Astrocyte (in vitro differentiated cells and primary cell): ENCODE measurements at regions not wholly inside any gene's neighbourhood (a gene's known extent, or its start where the extent isn't known, plus 50 kb on each side); places are given as distances from the start of the nearest gene placed in this dataset.
A peak's percentile ranks its signal among the peaks of the same experiment; 100 is the strongest.

Experiments used
- DNase-seq: peaks from one replicate; pipeline ENCODE4 v3.0.0-alpha.2; 2010; ENCODE audit warnings: low read depth
- FAIRE-seq: peaks from 2 replicates; lab custom pipeline; 2011; peaks lifted over from hg19 to GRCh38; lab: Jason Lieb, UNC
- H2AFZ ChIP-seq: 2 replicates; pipeline ENCODE4 v1.6.0; 2012; ENCODE audit warnings: low read depth, low read length, inconsistent platforms
- H3K27ac ChIP-seq: 2 replicates; pipeline ENCODE4 v1.5.1; 2011; ENCODE audit warnings: low read depth, low read length, inconsistent platforms
- H3K27me3 ChIP-seq: 2 replicates; pipeline ENCODE4 v1.6.0; 2011; ENCODE audit warnings: low read length, inconsistent platforms; ENCODE audit not compliant: insufficient read depth
- H3K36me3 ChIP-seq: 2 replicates; pipeline ENCODE4 v1.5.1; 2011; ENCODE audit warnings: low read length, inconsistent platforms; ENCODE audit not compliant: insufficient read depth
- H3K4me1 ChIP-seq: 2 replicates; pipeline ENCODE4 v1.5.1; 2011; ENCODE audit warnings: low read length, inconsistent platforms; ENCODE audit not compliant: insufficient read depth
- H3K4me2 ChIP-seq: 2 replicates; pipeline ENCODE4 v1.6.0; 2012; ENCODE audit warnings: low read length, inconsistent platforms
- H3K4me3 ChIP-seq: 2 replicates; pipeline ENCODE4 v1.5.1; 2011; ENCODE audit warnings: low read depth, mild to moderate bottlenecking, low read length, inconsistent platforms; ENCODE audit not compliant: insufficient read depth
- H3K79me2 ChIP-seq: 2 replicates; pipeline ENCODE4 v1.6.0; 2012; ENCODE audit warnings: mild to moderate bottlenecking, low read length, inconsistent platforms; ENCODE audit not compliant: insufficient read depth
- H3K9ac ChIP-seq: 2 replicates; pipeline ENCODE4 v1.6.0; 2012; ENCODE audit warnings: mild to moderate bottlenecking, low read length, inconsistent platforms
- H3K9me3 ChIP-seq: 2 replicates; pipeline ENCODE4 v1.5.1; 2012; ENCODE audit warnings: low read depth, mild to moderate bottlenecking, low read length, inconsistent platforms; ENCODE audit not compliant: insufficient read depth
- H4K20me1 ChIP-seq: 2 replicates; pipeline ENCODE4 v1.6.0; 2012; ENCODE audit warnings: low read length, inconsistent platforms; ENCODE audit not compliant: insufficient read depth
- H3K27ac Mint-ChIP-seq: one replicate; pipeline ENCODE4 v1.8.0; 2021; ENCODE audit warnings: mild to moderate bottlenecking, mixed read lengths; ENCODE audit not compliant: unreplicated experiment
- H3K27me3 Mint-ChIP-seq: one replicate; pipeline ENCODE4 v1.8.0; 2021; ENCODE audit warnings: low read depth, mixed read lengths; ENCODE audit not compliant: unreplicated experiment
- H3K36me3 Mint-ChIP-seq: one replicate; pipeline ENCODE4 v1.8.0; 2021; ENCODE audit warnings: low read depth, mixed read lengths; ENCODE audit not compliant: unreplicated experiment
- H3K4me1 Mint-ChIP-seq: one replicate; pipeline ENCODE4 v1.8.0; 2021; ENCODE audit warnings: low read depth, mixed read lengths; ENCODE audit not compliant: unreplicated experiment
- H3K4me3 Mint-ChIP-seq: one replicate; pipeline ENCODE4 v1.8.0; 2021; ENCODE audit warnings: mild to moderate bottlenecking, moderate library complexity, mixed read lengths; ENCODE audit not compliant: unreplicated experiment
- H3K9me3 Mint-ChIP-seq: one replicate; pipeline ENCODE4 v1.8.0; 2021; ENCODE audit warnings: mild to moderate bottlenecking, mixed read lengths; ENCODE audit not compliant: unreplicated experiment
- EZH2 ChIP-seq: IDR thresholded peaks from 2 replicates; pipeline ENCODE4 v1.6.1; 2012; ENCODE audit warnings: mild to moderate bottlenecking, low read length, inconsistent platforms; ENCODE audit not compliant: insufficient read depth
- TF ChIP-seq, protein P1 (sequence below): IDR thresholded peaks from 2 replicates; pipeline ENCODE4 v1.5.1; 2011; ENCODE audit warnings: low read depth, mild to moderate bottlenecking, inconsistent platforms, low read length, moderate library complexity; ENCODE audit not compliant: insufficient read depth

DNA sequence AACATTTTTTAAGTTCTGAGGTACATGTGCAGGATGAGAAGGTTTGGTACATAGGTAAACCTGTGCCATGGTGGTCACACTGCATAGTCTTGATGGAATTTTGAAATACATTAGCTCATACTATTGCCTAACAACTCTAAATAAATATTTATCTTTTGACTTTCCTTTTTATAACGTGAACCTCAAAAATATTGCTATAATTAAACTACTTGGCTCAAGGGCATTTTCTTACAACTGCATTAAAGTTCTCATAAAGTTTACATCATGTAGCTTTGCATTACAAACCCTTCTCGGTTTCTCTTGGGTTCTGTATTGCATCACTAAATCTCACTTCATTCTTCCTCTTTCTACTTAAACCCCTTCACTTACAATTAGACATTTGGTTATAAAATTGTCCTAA is 636.0 kb upstream of the PTCHD4 start:
- Histone ChIP-seq H3K9me3 (no peaks in the 10 kb centered on the region), H3K79me2 (no peaks in the 10 kb centered on the region), H3K36me3 (no peaks in the 10 kb centered on the region), H4K20me1 (no peaks in the 10 kb centered on the region), H3K4me3 (no peak overlapping the region), H3K4me2 (no peak overlapping the region), H2AFZ (no peak overlapping the region), H3K9ac (no peak overlapping the region), H3K27me3 (no peaks in the 10 kb centered on the region), H3K27ac (no peak overlapping the region), H3K4me1 (no peaks in the 10 kb centered on the region)
- no peak overlapping the region for H3K27ac Mint-ChIP-seq
- FAIRE-seq (no peak), DNase-seq (no peak)
- H3K36me3 Mint-ChIP-seq: no peaks in the 10 kb centered on the region
- TF ChIP-seq, protein P1, sequence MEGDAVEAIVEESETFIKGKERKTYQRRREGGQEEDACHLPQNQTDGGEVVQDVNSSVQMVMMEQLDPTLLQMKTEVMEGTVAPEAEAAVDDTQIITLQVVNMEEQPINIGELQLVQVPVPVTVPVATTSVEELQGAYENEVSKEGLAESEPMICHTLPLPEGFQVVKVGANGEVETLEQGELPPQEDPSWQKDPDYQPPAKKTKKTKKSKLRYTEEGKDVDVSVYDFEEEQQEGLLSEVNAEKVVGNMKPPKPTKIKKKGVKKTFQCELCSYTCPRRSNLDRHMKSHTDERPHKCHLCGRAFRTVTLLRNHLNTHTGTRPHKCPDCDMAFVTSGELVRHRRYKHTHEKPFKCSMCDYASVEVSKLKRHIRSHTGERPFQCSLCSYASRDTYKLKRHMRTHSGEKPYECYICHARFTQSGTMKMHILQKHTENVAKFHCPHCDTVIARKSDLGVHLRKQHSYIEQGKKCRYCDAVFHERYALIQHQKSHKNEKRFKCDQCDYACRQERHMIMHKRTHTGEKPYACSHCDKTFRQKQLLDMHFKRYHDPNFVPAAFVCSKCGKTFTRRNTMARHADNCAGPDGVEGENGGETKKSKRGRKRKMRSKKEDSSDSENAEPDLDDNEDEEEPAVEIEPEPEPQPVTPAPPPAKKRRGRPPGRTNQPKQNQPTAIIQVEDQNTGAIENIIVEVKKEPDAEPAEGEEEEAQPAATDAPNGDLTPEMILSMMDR: no peak
- TF ChIP-seq EZH2: no peak
- no peaks in the 10 kb centered on the region for H3K27me3 Mint-ChIP-seq
- no peaks in the 10 kb centered on the region for H3K9me3 Mint-ChIP-seq
- H3K4me1 Mint-ChIP-seq: peaks cover 2% of the 10 kb centered on the region
- no peak overlapping the region for H3K4me3 Mint-ChIP-seq

DNA sequence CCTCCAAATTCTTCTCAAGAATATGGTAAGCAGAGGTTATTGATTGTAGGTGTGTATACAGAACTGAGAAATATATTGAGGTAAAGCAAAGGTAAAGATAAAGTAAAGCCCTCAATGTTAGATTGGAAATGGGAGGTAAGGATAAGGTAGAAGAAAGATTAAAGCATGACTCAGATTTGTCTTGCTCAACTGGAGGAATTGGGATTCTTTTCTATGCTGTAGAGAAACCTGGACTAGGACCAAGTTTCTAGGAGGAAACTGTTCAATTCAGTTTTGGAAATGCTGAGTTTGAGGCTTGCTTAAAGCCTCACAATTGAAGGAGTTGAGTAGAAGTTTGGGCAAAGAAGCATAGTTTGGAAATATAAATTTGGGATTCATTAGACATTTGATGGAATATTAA is 634.0 kb upstream of the PTCHD4 start:
- Mint-ChIP-seq H3K27ac (no peak overlapping the region), H3K9me3 (no peaks in the 10 kb centered on the region), H3K27me3 (no peaks in the 10 kb centered on the region), H3K4me3 (no peak overlapping the region), H3K36me3 (no peaks in the 10 kb centered on the region), H3K4me1 (no peaks in the 10 kb centered on the region)
- H3K4me3 ChIP-seq: no peak overlapping the region
- H4K20me1 ChIP-seq: no peaks in the 10 kb centered on the region
- no peak for FAIRE-seq
- no peaks in the 10 kb centered on the region for H3K36me3 ChIP-seq
- no peak overlapping the region for H3K27ac ChIP-seq
- peak; percentile 36 for DNase-seq
- no peaks in the 10 kb centered on the region for H3K9me3 ChIP-seq
- no peak for TF ChIP-seq EZH2
- TF ChIP-seq, protein P1: no peak
- H3K27me3 ChIP-seq: no peaks in the 10 kb centered on the region
- H3K79me2 ChIP-seq: no peaks in the 10 kb centered on the region
- H2AFZ ChIP-seq: no peak overlapping the region
- no peak overlapping the region for H3K4me2 ChIP-seq
- H3K4me1 ChIP-seq: no peaks in the 10 kb centered on the region
- no peak overlapping the region for H3K9ac ChIP-seq

DNA sequence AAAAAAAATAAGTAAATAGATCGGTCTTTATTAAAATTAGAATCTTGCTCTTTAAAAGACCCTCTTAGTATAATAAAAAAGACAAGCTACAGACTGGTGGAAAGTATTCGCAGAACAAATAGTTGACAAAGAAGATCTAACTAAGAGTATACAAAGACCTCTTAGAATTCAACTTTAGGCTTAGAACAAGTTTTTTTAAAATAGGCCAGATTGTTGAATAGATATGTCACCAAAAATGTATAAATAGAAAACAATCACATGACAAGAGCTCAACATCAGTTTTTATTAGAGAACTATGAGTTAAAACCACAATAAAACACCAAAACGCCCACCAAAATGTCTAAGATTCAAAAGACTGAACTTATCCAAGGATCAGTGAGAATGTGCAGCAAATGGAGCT is 632.7 kb upstream of the PTCHD4 start:
- Mint-ChIP-seq H3K27ac (no peak overlapping the region), H3K4me1 (no peaks in the 10 kb centered on the region), H3K4me3 (no peak overlapping the region), H3K27me3 (no peaks in the 10 kb centered on the region), H3K36me3 (no peaks in the 10 kb centered on the region), H3K9me3 (peaks cover 1% of the 10 kb centered on the region)
- no peak overlapping the region for H3K27ac ChIP-seq
- H2AFZ ChIP-seq: no peak overlapping the region
- H3K27me3 ChIP-seq: no peaks in the 10 kb centered on the region
- no peak for FAIRE-seq
- TF ChIP-seq, protein P1: no peak
- TF ChIP-seq EZH2: no peak
- no peak overlapping the region for H3K4me3 ChIP-seq
- no peaks in the 10 kb centered on the region for H3K9me3 ChIP-seq
- H3K9ac ChIP-seq: no peak overlapping the region
- DNase-seq: peak; percentile 21
- H3K4me1 ChIP-seq: no peaks in the 10 kb centered on the region
- H3K79me2 ChIP-seq: no peaks in the 10 kb centered on the region
- no peaks in the 10 kb centered on the region for H4K20me1 ChIP-seq
- no peak overlapping the region for H3K4me2 ChIP-seq
- no peaks in the 10 kb centered on the region for H3K36me3 ChIP-seq
